WTC11 (cell line): ENCODE measurements at regions not wholly inside any gene's neighbourhood (a gene's known extent, or its start where the extent isn't known, plus 50 kb on each side); places are given as distances from the start of the nearest gene placed in this dataset.

ENCODE experiments used
- JAZF1 ChIP-seq: fragments of 250-450 bp; sonication (Bioruptor Pico); IDR thresholded peaks from 2 replicates; pipeline ENCODE4 v1.9.0; 2021; ENCODE audit warnings: moderate library complexity, mild to moderate bottlenecking, inconsistent platforms
- NFE2L1 ChIP-seq: sonication (generic); formaldehyde crosslinking; IDR thresholded peaks from 2 replicates; pipeline ENCODE4 v1.8.1; 2023; ENCODE audit warnings: missing genetic modification reagents
- ZNF416 ChIP-seq: fragments of 250-450 bp; sonication (Bioruptor Pico); IDR thresholded peaks from 2 replicates; pipeline ENCODE4 v1.9.0; 2021; ENCODE audit warnings: mild to moderate bottlenecking, inconsistent platforms
- TF ChIP-seq, protein P1 (sequence below): fragments of 200-600 bp; IDR thresholded peaks from 2 replicates; pipeline ENCODE4 v1.8.0; 2022; ENCODE audit warnings: antibody characterized with exemption
- TF ChIP-seq, protein P2 (sequence below): sonication (generic); formaldehyde crosslinking; IDR thresholded peaks from 2 replicates; pipeline ENCODE4 v1.8.0; 2022; ENCODE audit warnings: mild to moderate bottlenecking, missing genetic modification reagents

DNA sequence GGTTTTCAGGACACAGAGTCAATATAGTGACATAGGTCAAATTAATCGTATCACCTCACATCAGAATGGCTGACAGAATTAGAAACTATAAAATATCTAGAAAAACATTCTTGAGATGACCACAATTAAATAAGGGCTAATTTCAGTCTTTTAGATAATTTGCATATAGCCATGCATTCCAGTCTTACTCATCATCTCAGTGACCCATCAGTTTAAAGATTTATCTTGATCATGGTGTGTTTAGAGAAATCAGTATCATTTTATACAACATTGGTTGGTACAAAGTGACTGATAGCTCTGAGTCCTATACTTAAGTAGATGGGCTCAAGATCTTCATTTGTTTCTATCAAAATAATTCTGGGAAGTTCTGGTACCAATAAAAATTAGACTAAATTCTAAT, 262.3 kb upstream of the SNX7 start:
- TF ChIP-seq, protein P1, sequence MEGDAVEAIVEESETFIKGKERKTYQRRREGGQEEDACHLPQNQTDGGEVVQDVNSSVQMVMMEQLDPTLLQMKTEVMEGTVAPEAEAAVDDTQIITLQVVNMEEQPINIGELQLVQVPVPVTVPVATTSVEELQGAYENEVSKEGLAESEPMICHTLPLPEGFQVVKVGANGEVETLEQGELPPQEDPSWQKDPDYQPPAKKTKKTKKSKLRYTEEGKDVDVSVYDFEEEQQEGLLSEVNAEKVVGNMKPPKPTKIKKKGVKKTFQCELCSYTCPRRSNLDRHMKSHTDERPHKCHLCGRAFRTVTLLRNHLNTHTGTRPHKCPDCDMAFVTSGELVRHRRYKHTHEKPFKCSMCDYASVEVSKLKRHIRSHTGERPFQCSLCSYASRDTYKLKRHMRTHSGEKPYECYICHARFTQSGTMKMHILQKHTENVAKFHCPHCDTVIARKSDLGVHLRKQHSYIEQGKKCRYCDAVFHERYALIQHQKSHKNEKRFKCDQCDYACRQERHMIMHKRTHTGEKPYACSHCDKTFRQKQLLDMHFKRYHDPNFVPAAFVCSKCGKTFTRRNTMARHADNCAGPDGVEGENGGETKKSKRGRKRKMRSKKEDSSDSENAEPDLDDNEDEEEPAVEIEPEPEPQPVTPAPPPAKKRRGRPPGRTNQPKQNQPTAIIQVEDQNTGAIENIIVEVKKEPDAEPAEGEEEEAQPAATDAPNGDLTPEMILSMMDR, result no peak
- TF ChIP-seq NFE2L1 (CRISPR knock-in tag), result no peak
- TF ChIP-seq, protein P2, sequence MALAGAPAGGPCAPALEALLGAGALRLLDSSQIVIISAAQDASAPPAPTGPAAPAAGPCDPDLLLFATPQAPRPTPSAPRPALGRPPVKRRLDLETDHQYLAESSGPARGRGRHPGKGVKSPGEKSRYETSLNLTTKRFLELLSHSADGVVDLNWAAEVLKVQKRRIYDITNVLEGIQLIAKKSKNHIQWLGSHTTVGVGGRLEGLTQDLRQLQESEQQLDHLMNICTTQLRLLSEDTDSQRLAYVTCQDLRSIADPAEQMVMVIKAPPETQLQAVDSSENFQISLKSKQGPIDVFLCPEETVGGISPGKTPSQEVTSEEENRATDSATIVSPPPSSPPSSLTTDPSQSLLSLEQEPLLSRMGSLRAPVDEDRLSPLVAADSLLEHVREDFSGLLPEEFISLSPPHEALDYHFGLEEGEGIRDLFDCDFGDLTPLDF (CRISPR knock-in tag), result no peak
- TF ChIP-seq JAZF1 (CRISPR knock-in tag), result no peak
- no peak for TF ChIP-seq ZNF416 (CRISPR knock-in tag)
